Colonic mucosa (tissue), 4 donors: ENCODE measurements at regions not wholly inside any gene's neighbourhood (a gene's known extent, or its start where the extent isn't known, plus 50 kb on each side); places are given as distances from the start of the nearest gene placed in this dataset.

Experiments
- DNase-seq: peaks from one replicate; pipeline ENCODE4 v3.0.0-alpha.2; 2020
- H3K27ac ChIP-seq: fragments of 200-600 bp; one replicate; pipeline ENCODE4 v1.8.0; 2021
- H3K27me3 ChIP-seq: fragments of 200-600 bp; one replicate; pipeline ENCODE4 v1.8.0; 2021
- H3K36me3 ChIP-seq: fragments of 200-600 bp; one replicate; pipeline ENCODE4 v1.8.0; 2021
- H3K4me1 ChIP-seq: fragments of 200-600 bp; one replicate; pipeline ENCODE4 v1.8.0; 2021; ENCODE audit warnings: mild to moderate bottlenecking
- H3K4me3 ChIP-seq: fragments of 200-600 bp; one replicate; pipeline ENCODE4 v1.8.0; 2021
- H3K9ac ChIP-seq, 2 donors: one replicate each; pipeline ENCODE4 v1.7.0; 2013; ENCODE audit warnings: control low read depth in 2 of 2, low read depth in 2 of 2, low read length in 2 of 2
- H3K9me3 ChIP-seq: fragments of 200-600 bp; one replicate; pipeline ENCODE4 v1.8.0; 2021
- CTCF ChIP-seq: fragments of 200-600 bp; IDR thresholded peaks from one replicate; pipeline ENCODE4 v1.8.0; 2022; ENCODE audit warnings: antibody characterized with exemption, mild to moderate bottlenecking
- intact Hi-C: fragments of 100-400 bp; cut with DNase I; formaldehyde crosslinking; loops from one replicate; pipeline ENCODE4 v1.14.1; 2022
- donor health status: healthy.
- donor health status: DM: no; HTN: no; CAD: no.
- donor health status: DM: no; HTN: no; CAD: no.

GRCh38 chr22:47299863-47300697 lies 537.6 kb downstream of the TBC1D22A start:
- Histone ChIP-seq H3K4me1 (no peaks in the 10 kb centered on the region), H3K27ac (no peak overlapping the region), H3K27me3 (no peaks in the 10 kb centered on the region), H3K36me3 (no peaks in the 10 kb centered on the region), H3K9ac (no peak overlapping the region), H3K9me3 (no peaks in the 10 kb centered on the region), H3K4me3 (no peak overlapping the region)
- intact Hi-C loops = no loop called here
- no peak for DNase-seq
- TF ChIP-seq CTCF = no peak

DNA sequence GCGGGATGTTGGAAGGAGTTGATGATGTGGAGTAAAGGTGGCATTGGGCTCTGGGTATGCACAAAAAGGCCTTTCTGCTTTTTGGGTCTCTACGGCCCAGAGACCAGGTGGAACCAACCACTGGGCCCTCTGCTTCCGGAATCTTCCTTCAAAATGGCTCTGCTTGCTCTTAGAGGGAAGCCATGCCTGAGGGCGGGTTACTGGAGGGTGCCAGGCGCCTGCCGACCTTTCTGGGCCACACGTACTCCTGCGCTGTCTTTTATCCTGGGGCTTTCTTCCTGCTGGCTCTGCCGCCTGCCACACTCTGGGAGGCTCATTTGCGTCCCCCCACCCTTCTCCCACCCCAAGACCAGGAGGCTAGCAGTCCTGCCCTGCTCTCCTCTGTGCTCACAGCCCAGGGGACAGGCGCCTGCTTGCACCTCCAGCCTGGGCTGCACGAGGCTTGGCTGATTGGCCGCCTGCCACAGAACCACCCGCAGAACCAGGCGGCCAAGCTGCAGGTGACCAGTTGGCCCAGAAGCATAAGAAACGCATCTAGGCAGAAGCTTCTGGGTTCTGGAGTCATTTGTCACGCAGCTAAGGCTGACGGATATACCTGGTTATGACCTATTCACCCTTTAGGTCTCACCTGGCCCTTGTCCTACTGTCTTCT lies 536.9 kb downstream of the TBC1D22A start:
- Histone ChIP-seq H3K27me3 (no peaks in the 10 kb centered on the region), H3K9ac (no peak overlapping the region), H3K36me3 (no peaks in the 10 kb centered on the region), H3K4me3 (no peak overlapping the region), H3K4me1 (no peaks in the 10 kb centered on the region), H3K27ac (no peak overlapping the region), H3K9me3 (no peaks in the 10 kb centered on the region)
- no peak for TF ChIP-seq CTCF
- DNase-seq = no peak
- intact Hi-C loops = no loop called here

GRCh38 chr22:47298017-47298785 lies 535.8 kb downstream of the TBC1D22A start:
- H3K9ac ChIP-seq = no peak overlapping the region
- H3K27me3 ChIP-seq = no peaks in the 10 kb centered on the region
- H3K27ac ChIP-seq = no peak overlapping the region
- no peaks in the 10 kb centered on the region for H3K4me1 ChIP-seq
- H3K36me3 ChIP-seq = no peaks in the 10 kb centered on the region
- no peak for TF ChIP-seq CTCF
- intact Hi-C loops = no loop called here
- no peak overlapping the region for H3K4me3 ChIP-seq
- DNase-seq = no peak
- no peaks in the 10 kb centered on the region for H3K9me3 ChIP-seq

DNA sequence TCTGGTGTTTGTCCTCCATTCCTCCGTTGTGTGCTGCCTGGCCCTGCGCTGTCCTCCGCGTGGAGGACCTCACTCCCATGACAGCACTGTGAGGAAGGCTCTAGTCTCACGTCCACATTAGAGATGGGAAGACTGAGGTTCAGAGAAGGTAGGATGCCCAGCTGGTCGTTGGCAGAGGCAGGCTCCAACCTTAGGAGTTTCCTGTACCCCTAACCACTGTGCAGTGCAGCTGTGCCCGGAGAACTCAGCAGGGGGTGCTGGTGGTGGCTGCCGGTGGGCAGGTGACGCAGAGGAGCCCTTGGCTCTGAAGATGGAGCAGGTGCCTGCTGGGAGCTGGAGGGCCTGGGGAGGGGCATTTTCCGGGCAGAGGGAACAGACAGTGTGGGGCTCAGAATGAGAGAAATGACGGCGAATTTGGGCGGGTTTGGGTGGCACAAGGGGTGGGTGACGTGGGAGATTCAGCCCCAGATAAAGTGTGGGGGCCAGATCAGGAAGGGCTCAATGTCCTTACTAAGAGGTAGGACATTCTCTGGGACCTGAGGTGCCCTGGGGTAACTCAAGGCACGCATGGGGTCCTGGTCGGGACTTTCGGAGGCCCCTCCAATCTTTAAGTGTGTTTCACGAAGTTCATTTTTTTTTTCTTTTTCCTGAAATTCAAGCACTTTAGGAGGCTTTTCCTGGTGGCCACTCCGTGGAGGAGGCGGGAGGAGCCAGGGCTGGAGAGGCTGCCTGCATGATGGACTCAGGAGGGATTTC lies 535.0 kb downstream of the TBC1D22A start:
- Histone ChIP-seq H3K9ac (no peak overlapping the region), H3K9me3 (no peaks in the 10 kb centered on the region), H3K27ac (no peak overlapping the region), H3K36me3 (no peaks in the 10 kb centered on the region), H3K4me1 (no peaks in the 10 kb centered on the region), H3K27me3 (no peaks in the 10 kb centered on the region), H3K4me3 (no peak overlapping the region)
- TF ChIP-seq CTCF = no peak
- intact Hi-C loops = no loop called here
- no peak for DNase-seq
